Esophagus squamous epithelium (tissue), 4 donors: ENCODE measurements at regions not wholly inside any gene's neighbourhood (a gene's known extent, or its start where the extent isn't known, plus 50 kb on each side); places are given as distances from the start of the nearest gene placed in this dataset.

Experiments
- CTCF ChIP-seq, 6 experiments: fragments of 450-650 bp in 4 of 6; fragments of 200-600 bp in 2 of 6; sonication (generic) in 2 of 6; IDR thresholded peaks; one replicate each; pipeline ENCODE4 v1.5.1; 2016 to 2019; ENCODE audit warnings: antibody characterized with exemption in 6 of 6, mild to moderate bottlenecking in 4 of 6, moderate library complexity in 4 of 6
- POLR2A ChIP-seq, 4 donors: fragments of 450-650 bp; IDR thresholded peaks; one replicate each; pipeline ENCODE4 v1.6.1; 2017; ENCODE audit warnings: antibody characterized with exemption in 4 of 4, mild to moderate bottlenecking in 4 of 4, moderate library complexity in 3 of 4

GRCh38 chr17:70539132-70539924 lies 370.0 kb downstream of the KCNJ2 start:
- TF ChIP-seq CTCF (IDR thresholded peaks at IDR 0.05) (no peak), POLR2A (IDR thresholded peaks at IDR 0.05) (no peak)
